ENCODE measurements at regions not wholly inside any gene's neighbourhood (a gene's known extent, or its start where the extent isn't known, plus 50 kb on each side); places are given as distances from the start of the nearest gene placed in this dataset.

DNA sequence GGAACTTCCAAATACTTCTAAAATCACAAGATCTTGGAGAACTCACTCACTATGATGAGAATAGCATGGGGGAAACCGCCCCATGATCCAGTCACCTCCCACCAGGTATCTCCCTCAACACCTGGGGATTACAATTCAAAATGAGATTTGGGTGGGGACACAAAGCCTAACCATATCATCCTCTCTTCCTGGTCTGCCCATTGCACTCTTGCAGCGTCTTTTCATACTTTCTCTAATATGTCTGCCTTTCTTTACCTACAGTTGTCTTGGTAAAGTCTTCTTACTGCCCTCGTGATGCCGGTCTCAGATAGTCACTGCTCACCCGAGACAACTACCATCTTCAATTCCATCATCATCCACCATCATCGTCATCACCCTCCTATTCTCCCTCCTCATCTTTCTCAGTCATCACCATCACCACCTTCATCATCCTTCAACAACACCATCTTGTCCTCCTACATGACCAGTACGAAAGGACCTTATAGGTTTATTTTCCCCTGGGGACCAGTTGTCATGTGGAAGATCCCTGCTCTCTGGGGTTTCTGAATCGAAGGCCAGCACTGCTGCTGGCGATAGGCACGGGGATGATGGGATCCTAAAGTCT is 58.5 kb upstream of the CASZ1 start:
- Histone ChIP-seq H3K27ac (ENCODE audit: low read depth in 2 of 2, low read length in 2 of 2) (no peak overlapping the region), H3K27me3 (ENCODE audit: control insufficient read depth, insufficient read depth, low read length) (no peaks in the 10 kb centered on the region), H3K36me3 (ENCODE audit: control insufficient read depth in 2 of 3, insufficient read depth in 3 of 3, low read length in 3 of 3) (no peaks in the 10 kb centered on the region), H3K4me1 (ENCODE audit: control insufficient read depth in 2 of 3, insufficient read depth in 2 of 3, low read depth in 1 of 3, low read length in 3 of 3) (no peaks in the 10 kb centered on the region), H3K9me3 (ENCODE audit: control insufficient read depth in 2 of 3, insufficient read depth in 1 of 3, low read length in 3 of 3) (no peaks in the 10 kb centered on the region), H3K4me3 (ENCODE audit: low read length in 3 of 3) (no peak overlapping the region), H3K9ac (ENCODE audit: low read length in 3 of 3) (no peak overlapping the region)
- DNase-seq (no peak), FAIRE-seq (no peak)
- TF ChIP-seq, protein P1, sequence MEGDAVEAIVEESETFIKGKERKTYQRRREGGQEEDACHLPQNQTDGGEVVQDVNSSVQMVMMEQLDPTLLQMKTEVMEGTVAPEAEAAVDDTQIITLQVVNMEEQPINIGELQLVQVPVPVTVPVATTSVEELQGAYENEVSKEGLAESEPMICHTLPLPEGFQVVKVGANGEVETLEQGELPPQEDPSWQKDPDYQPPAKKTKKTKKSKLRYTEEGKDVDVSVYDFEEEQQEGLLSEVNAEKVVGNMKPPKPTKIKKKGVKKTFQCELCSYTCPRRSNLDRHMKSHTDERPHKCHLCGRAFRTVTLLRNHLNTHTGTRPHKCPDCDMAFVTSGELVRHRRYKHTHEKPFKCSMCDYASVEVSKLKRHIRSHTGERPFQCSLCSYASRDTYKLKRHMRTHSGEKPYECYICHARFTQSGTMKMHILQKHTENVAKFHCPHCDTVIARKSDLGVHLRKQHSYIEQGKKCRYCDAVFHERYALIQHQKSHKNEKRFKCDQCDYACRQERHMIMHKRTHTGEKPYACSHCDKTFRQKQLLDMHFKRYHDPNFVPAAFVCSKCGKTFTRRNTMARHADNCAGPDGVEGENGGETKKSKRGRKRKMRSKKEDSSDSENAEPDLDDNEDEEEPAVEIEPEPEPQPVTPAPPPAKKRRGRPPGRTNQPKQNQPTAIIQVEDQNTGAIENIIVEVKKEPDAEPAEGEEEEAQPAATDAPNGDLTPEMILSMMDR (IDR thresholded peaks at IDR 0.05; ENCODE audit: borderline replicate concordance, extremely low read depth, insufficient read depth) = no peak
- intact Hi-C loops (cut with DNase I) = no loop called here

DNA sequence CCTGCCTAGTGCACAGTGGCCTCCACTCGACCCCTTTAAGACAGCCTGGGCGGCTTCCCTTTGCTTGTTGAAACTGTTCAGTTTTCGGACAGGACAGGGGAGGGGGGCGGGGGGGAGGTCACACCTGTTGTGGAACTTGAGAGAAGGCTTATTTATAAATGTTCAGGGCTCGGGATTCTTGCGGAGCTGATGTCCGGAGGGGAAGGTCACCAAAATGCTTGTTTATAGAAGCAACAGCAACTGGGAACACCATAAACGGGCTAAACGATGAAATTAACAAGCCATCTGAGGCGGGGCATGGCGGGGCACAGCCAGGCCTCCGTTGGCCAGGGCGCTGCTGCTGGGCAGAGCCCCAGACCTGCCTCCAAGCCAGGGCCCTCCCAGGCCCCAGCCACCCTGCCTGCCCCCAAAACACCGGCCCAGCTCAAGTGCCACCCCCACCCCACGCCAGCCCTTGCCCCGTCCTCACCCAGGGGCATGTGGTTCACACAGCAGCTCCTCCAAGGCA is 59.8 kb upstream of the CASZ1 start:
- Histone ChIP-seq H3K4me3 (ENCODE audit: low read length in 3 of 3) (no peak overlapping the region), H3K9ac (ENCODE audit: low read length in 3 of 3) (no peak overlapping the region), H3K9me3 (ENCODE audit: control insufficient read depth in 2 of 3, insufficient read depth in 1 of 3, low read length in 3 of 3) (no peaks in the 10 kb centered on the region), H3K4me1 (ENCODE audit: control insufficient read depth in 2 of 3, insufficient read depth in 2 of 3, low read depth in 1 of 3, low read length in 3 of 3) (no peaks in the 10 kb centered on the region), H3K36me3 (ENCODE audit: control insufficient read depth in 2 of 3, insufficient read depth in 3 of 3, low read length in 3 of 3) (no peaks in the 10 kb centered on the region), H3K27ac (ENCODE audit: low read depth in 2 of 2, low read length in 2 of 2) (no peak overlapping the region), H3K27me3 (ENCODE audit: control insufficient read depth, insufficient read depth, low read length) (no peaks in the 10 kb centered on the region)
- TF ChIP-seq, protein P1 (IDR thresholded peaks at IDR 0.05; ENCODE audit: borderline replicate concordance, extremely low read depth, insufficient read depth) = no peak
- FAIRE-seq (no peak), DNase-seq (no peak)
- intact Hi-C loops (cut with DNase I) = no loop called here

DNA sequence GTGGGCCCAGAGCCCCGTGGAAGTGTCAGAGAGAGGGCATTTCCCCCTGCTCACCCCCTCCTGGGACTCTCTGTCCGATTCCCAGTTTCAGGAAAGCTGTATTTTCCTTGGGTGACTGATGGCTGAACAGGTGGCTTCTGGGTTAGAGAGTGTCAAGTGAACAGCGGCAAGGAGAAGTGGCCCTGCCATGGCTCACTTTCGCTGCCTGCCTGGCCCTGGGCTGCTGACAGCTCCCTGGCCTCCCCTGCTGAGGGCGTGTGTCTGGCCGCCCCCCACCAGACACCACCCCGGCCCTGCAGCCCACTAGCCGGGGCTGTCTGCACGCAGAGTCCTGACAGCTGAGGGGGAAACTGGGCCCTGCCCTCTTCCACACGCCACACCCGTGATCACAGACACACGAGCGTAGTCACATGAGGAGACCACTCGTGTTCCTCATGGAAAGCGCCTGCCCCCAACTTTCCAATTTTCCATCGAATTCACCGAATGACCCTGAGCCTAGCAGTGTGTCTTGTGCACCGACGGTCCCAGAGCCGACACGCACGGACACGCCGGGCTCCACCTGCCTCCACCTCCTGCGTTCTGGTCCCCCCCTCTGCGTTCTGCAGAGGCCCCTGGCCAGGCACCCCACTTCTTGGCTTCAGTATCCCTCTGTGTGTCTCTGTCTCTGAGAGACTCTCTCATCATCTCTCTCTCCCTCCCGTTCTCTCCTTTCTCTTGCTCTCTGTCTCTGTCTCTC is 60.6 kb upstream of the CASZ1 start:
- TF ChIP-seq, protein P1 (IDR thresholded peaks at IDR 0.05; ENCODE audit: borderline replicate concordance, extremely low read depth, insufficient read depth) = no peak
- H3K36me3 ChIP-seq (ENCODE audit: control insufficient read depth in 2 of 3, insufficient read depth in 3 of 3, low read length in 3 of 3) = no peaks in the 10 kb centered on the region
- DNase-seq (no peak), FAIRE-seq (no peak)
- no peak overlapping the region for H3K27ac ChIP-seq (ENCODE audit: low read depth in 2 of 2, low read length in 2 of 2)
- H3K9me3 ChIP-seq (ENCODE audit: control insufficient read depth in 2 of 3, insufficient read depth in 1 of 3, low read length in 3 of 3) = no peaks in the 10 kb centered on the region
- H3K4me3 ChIP-seq (ENCODE audit: low read length in 3 of 3) = no peak overlapping the region
- no peaks in the 10 kb centered on the region for H3K4me1 ChIP-seq (ENCODE audit: control insufficient read depth in 2 of 3, insufficient read depth in 2 of 3, low read depth in 1 of 3, low read length in 3 of 3)
- H3K9ac ChIP-seq (ENCODE audit: low read length in 3 of 3) = no peak overlapping the region
- no peaks in the 10 kb centered on the region for H3K27me3 ChIP-seq (ENCODE audit: control insufficient read depth, insufficient read depth, low read length)
- intact Hi-C loops (cut with DNase I) = no loop called here
